ENCODE measurements at regions not wholly inside any gene's neighbourhood (a gene's known extent, or its start where the extent isn't known, plus 50 kb on each side); places are given as distances from the start of the nearest gene placed in this dataset.

- DNase-seq (ENCODE audit: low spot score): no peak
- H3K4me2 ChIP-seq (ENCODE audit: low read length): no peak overlapping the region
- H4K20me1 ChIP-seq (ENCODE audit: insufficient read depth, low read length): no peaks in the 10 kb centered on the region
- CTCF ChIA-PET (ENCODE audit: unreplicated experiment): no interaction called here
- H3K4me1 ChIP-seq (ENCODE audit: insufficient read depth, low read length, poor library complexity, severe bottlenecking): no peaks in the 10 kb centered on the region
- intact Hi-C loops (cut with micrococcal nuclease; ENCODE audit: unreplicated experiment): no loop called here
- POLR2A ChIA-PET: no interaction called here
- no peaks in the 10 kb centered on the region for H3K9me2 ChIP-seq (ENCODE audit: insufficient read depth, low read length)
- H3K27ac ChIP-seq (ENCODE audit: low read depth, low read length, poor library complexity, severe bottlenecking): no peak overlapping the region
- no peak overlapping the region for H2AFZ ChIP-seq (ENCODE audit: low read length)
- no peaks in the 10 kb centered on the region for H3K9me3 ChIP-seq (ENCODE audit: low read length)
- TF ChIP-seq EZH2phosphoT487 (IDR thresholded peaks at IDR 0.05; ENCODE audit: borderline replicate concordance, low read depth, low read length) (no peak), CTCF (conservative IDR thresholded peaks at IDR 0.05; ENCODE audit: low read length) (no peak)
- H3K79me2 ChIP-seq (ENCODE audit: insufficient read depth, low read depth, low read length): no peaks in the 10 kb centered on the region
- H3K36me3 ChIP-seq (ENCODE audit: insufficient read depth, low read length): no peaks in the 10 kb centered on the region
- BruUV-seq (replicated peaks): no TSS peak
- H3K4me3 ChIP-seq (ENCODE audit: low read depth, low read length, poor library complexity, severe bottlenecking): no peak overlapping the region
Measured at GRCh38 chr16:65641049-65641761, 519.3 kb upstream of the CDH11 start.

GRCh38 chr16:65634833-65635232 is 513.0 kb upstream of the CDH11 start:
- H3K9me3 ChIP-seq (ENCODE audit: low read length): no peaks in the 10 kb centered on the region
- no peak for TF ChIP-seq CTCF (conservative IDR thresholded peaks at IDR 0.05; ENCODE audit: low read length)
- TF ChIP-seq EZH2phosphoT487 (IDR thresholded peaks at IDR 0.05; ENCODE audit: borderline replicate concordance, low read depth, low read length): no peak
- CTCF ChIA-PET (ENCODE audit: unreplicated experiment): no interaction called here
- no peaks in the 10 kb centered on the region for H3K36me3 ChIP-seq (ENCODE audit: insufficient read depth, low read length)
- no TSS peak for BruUV-seq (replicated peaks)
- no peak overlapping the region for H2AFZ ChIP-seq (ENCODE audit: low read length)
- no peaks in the 10 kb centered on the region for H3K9me2 ChIP-seq (ENCODE audit: insufficient read depth, low read length)
- DNase-seq (ENCODE audit: low spot score): no peak
- H3K4me3 ChIP-seq (ENCODE audit: low read depth, low read length, poor library complexity, severe bottlenecking): no peak overlapping the region
- intact Hi-C loops (cut with micrococcal nuclease; ENCODE audit: unreplicated experiment): no loop called here
- no peaks in the 10 kb centered on the region for H3K79me2 ChIP-seq (ENCODE audit: insufficient read depth, low read depth, low read length)
- H3K4me1 ChIP-seq (ENCODE audit: insufficient read depth, low read length, poor library complexity, severe bottlenecking): no peaks in the 10 kb centered on the region
- no peaks in the 10 kb centered on the region for H4K20me1 ChIP-seq (ENCODE audit: insufficient read depth, low read length)
- H3K4me2 ChIP-seq (ENCODE audit: low read length): no peak overlapping the region
- POLR2A ChIA-PET: interaction anchor here (0.7 to 1.2 kb wide), 2 partner anchors 17 to 27 kb away, joined by 3 read pairs; no protein-coding TSS in a partner anchor
- H3K27ac ChIP-seq (ENCODE audit: low read depth, low read length, poor library complexity, severe bottlenecking): no peak overlapping the region

- no peaks in the 10 kb centered on the region for H3K36me3 ChIP-seq (ENCODE audit: insufficient read depth, low read length)
- H3K79me2 ChIP-seq (ENCODE audit: insufficient read depth, low read depth, low read length): no peaks in the 10 kb centered on the region
- CTCF ChIA-PET (ENCODE audit: unreplicated experiment): no interaction called here
- no peak for DNase-seq (ENCODE audit: low spot score)
- intact Hi-C loops (cut with micrococcal nuclease; ENCODE audit: unreplicated experiment): no loop called here
- no peaks in the 10 kb centered on the region for H3K9me2 ChIP-seq (ENCODE audit: insufficient read depth, low read length)
- TF ChIP-seq EZH2phosphoT487 (IDR thresholded peaks at IDR 0.05; ENCODE audit: borderline replicate concordance, low read depth, low read length) (no peak), CTCF (conservative IDR thresholded peaks at IDR 0.05; ENCODE audit: low read length) (no peak)
- H2AFZ ChIP-seq (ENCODE audit: low read length): no peak overlapping the region
- no peak overlapping the region for H3K4me2 ChIP-seq (ENCODE audit: low read length)
- H4K20me1 ChIP-seq (ENCODE audit: insufficient read depth, low read length): no peaks in the 10 kb centered on the region
- no TSS peak for BruUV-seq (replicated peaks)
- H3K4me1 ChIP-seq (ENCODE audit: insufficient read depth, low read length, poor library complexity, severe bottlenecking): no peaks in the 10 kb centered on the region
- no peaks in the 10 kb centered on the region for H3K9me3 ChIP-seq (ENCODE audit: low read length)
- no peak overlapping the region for H3K27ac ChIP-seq (ENCODE audit: low read depth, low read length, poor library complexity, severe bottlenecking)
- H3K4me3 ChIP-seq (ENCODE audit: low read depth, low read length, poor library complexity, severe bottlenecking): no peak overlapping the region
- POLR2A ChIA-PET: interaction anchor here (0.7 to 1.2 kb wide), 2 partner anchors 17 to 27 kb away, joined by 3 read pairs; no protein-coding TSS in a partner anchor
Measured at GRCh38 chr16:65634291-65634690, 512.4 kb upstream of the CDH11 start.
